GM10266 (cell line): ENCODE measurements at regions not wholly inside any gene's neighbourhood (a gene's known extent, or its start where the extent isn't known, plus 50 kb on each side); places are given as distances from the start of the nearest gene placed in this dataset.

Experiments
- DNase-seq: peaks from one replicate; pipeline ENCODE4 v3.0.0; 2012; ENCODE audit errors: extremely low spot score
- CTCF ChIP-seq: IDR thresholded peaks from 2 replicates; pipeline ENCODE4 v1.5.1; 2012; ENCODE audit warnings: mild to moderate bottlenecking, low read depth; ENCODE audit not compliant: control insufficient read depth, insufficient read depth; ENCODE audit errors: missing control alignments

GRCh38 chr16:63907251-63907650, 1214.6 kb downstream of the CDH11 start:
- no peak for DNase-seq
- TF ChIP-seq CTCF, result no peak

- no peak for DNase-seq
- no peak for TF ChIP-seq CTCF
These were observed 1216.9 kb downstream of the CDH11 start for GRCh38 chr16:63904930-63905329.

GRCh38 chr16:63904182-63904581, 1217.7 kb downstream of the CDH11 start:
- no peak for TF ChIP-seq CTCF
- DNase-seq, result no peak

- TF ChIP-seq CTCF, result no peak
These were observed 1225.3 kb downstream of the CDH11 start for GRCh38 chr16:63896383-63897109.

GRCh38 chr16:63890723-63891122, 1231.1 kb downstream of the CDH11 start:
- no peak for DNase-seq
- no peak for TF ChIP-seq CTCF

More at GRCh38 chr16:63896383-63897109, 1225.3 kb downstream of the CDH11 start:
- no peak for DNase-seq

GRCh38 chr16:63890081-63890480, 1231.8 kb downstream of the CDH11 start:
- no peak for TF ChIP-seq CTCF
- DNase-seq, result no peak

- no peak for TF ChIP-seq CTCF
- no peak for DNase-seq
These were observed 1238.8 kb downstream of the CDH11 start for GRCh38 chr16:63883091-63883490.
